ENCODE measurements at regions not wholly inside any gene's neighbourhood (a gene's known extent, or its start where the extent isn't known, plus 50 kb on each side); places are given as distances from the start of the nearest gene placed in this dataset.

DNA sequence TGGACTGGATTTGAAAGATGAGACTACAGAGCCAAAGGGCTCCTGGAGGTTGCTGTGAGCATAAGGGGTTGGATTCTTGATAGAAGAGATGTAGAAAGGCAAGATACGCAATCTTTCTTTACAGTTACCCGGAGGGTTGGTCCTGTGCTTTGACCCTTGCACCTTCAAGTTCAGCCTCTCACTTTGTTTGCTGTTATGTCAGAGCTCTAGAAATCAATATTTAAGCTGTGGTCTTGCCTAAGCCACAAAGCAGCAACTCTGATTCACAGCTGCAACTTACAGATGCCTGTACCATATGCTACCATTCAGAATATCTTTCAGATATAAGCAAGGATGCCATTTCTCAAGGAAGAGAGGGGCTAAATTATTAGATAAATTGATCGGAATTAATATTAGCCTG lies 943.1 kb upstream of the LRRTM1 start:
- TF ChIP-seq GATA3 (IDR thresholded peaks at IDR 0.05; ENCODE audit: low read depth, low read length) (no peak), GATA2 (IDR thresholded peaks at IDR 0.05; ENCODE audit: low read depth, low read length) (no peak)

Measured in SH-SY5Y (cell line).